ENCODE measurements at regions not wholly inside any gene's neighbourhood (a gene's known extent, or its start where the extent isn't known, plus 50 kb on each side); places are given as distances from the start of the nearest gene placed in this dataset.
A peak's percentile ranks its signal among the peaks of the same experiment; 100 is the strongest.

DNA sequence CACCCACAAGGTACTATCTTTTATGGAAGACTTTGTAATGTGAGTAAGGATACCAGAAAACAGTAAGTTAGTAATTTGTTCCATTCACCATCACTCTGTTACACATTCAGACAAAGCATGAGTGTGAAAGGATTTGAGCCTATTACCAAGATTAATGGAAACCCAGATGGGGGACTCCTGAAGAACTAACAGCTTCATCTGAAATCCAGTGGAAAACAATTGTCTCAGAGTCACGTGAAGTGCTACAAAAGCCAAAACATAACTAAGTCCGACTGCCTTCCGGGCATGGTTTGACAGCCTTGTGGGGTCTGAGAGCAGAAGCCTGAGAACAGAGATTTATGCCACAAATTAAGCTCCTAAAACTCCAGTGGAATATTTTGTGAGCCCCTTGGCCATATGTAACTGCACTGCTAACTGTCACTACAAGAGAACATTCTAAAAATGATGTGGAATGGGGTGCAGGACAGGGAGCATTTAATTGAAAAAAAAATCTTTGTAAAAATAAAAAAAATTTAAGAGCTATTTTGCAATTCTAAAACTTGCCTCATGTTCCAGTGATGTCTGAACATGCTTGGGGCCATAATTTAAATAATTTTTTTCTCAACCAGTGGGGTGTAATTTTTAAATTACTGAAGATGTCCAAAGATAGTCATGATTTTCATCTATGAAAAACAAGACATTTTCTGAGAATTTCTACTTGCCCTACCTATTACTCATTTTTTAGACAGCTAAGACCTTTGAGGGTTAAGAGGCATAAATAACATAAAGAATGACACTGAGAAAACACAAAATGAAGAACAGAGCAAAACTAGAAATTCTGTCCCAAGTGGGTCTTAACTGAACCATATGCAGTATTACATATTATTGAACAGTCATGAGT is 555.0 kb downstream of the INHBA start:
- TF ChIP-seq GATA3 (IDR thresholded peaks at IDR 0.05; ENCODE audit: low read depth, low read length): no peak
- no peak for TF ChIP-seq GATA2 (IDR thresholded peaks at IDR 0.05; ENCODE audit: low read depth, low read length)

- no peak for TF ChIP-seq GATA2 (IDR thresholded peaks at IDR 0.05; ENCODE audit: low read depth, low read length)
Measured at GRCh38 chr7:41146429-41146828, 556.5 kb downstream of the INHBA start.

DNA sequence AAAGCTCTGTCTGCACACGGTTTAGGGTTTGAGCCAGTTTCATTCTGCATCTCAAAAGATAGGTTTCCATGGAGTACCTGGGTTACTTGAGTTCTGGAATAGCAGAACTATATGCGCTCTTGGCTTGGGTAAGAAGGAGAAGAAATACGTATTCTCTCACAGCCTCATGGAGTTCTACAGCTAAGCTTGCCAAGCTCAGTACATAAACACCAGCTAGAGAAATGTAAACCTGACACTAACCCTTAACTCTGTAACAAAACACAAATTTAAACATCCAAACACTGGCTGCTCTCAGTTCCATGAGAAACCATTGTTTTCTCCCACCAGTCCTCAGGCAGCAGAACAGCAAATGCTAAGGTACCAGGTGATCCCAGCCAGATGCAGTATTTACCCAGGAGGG is 557.2 kb downstream of the INHBA start:
- no peak for TF ChIP-seq GATA3 (IDR thresholded peaks at IDR 0.05; ENCODE audit: low read depth, low read length)
- no peak for TF ChIP-seq GATA2 (IDR thresholded peaks at IDR 0.05; ENCODE audit: low read depth, low read length)

GRCh38 chr7:41142904-41143473 is 559.9 kb downstream of the INHBA start:
- TF ChIP-seq GATA3 (IDR thresholded peaks at IDR 0.05; ENCODE audit: low read depth, low read length) (no peak), GATA2 (IDR thresholded peaks at IDR 0.05; ENCODE audit: low read depth, low read length) (no peak)

DNA sequence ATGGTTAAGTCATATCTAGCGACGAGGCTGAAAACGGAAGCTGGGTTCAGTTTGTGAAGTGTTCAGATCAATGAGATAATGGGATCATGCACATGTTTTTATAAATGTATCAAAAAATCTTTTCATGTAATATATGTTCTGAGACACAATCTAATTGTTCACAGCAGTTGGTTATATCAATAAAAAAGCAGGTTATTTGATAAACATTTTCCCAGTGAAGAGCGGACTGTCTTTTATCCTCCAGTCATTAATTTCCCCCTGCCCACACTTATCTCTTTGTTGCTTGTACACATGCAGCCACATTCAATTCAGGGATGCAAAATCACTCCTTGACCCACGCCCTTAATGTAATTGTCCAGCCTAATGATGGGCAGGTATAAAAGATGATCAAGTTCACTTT is 563.1 kb downstream of the INHBA start:
- TF ChIP-seq GATA2 (IDR thresholded peaks at IDR 0.05; ENCODE audit: low read depth, low read length) (peak; percentile 93), GATA3 (IDR thresholded peaks at IDR 0.05; ENCODE audit: low read depth, low read length) (peak; percentile 96)

- TF ChIP-seq GATA2 (IDR thresholded peaks at IDR 0.05; ENCODE audit: low read depth, low read length): no peak
- TF ChIP-seq GATA3 (IDR thresholded peaks at IDR 0.05; ENCODE audit: low read depth, low read length): no peak
Measured at GRCh38 chr7:41136551-41136950, 566.3 kb downstream of the INHBA start.

DNA sequence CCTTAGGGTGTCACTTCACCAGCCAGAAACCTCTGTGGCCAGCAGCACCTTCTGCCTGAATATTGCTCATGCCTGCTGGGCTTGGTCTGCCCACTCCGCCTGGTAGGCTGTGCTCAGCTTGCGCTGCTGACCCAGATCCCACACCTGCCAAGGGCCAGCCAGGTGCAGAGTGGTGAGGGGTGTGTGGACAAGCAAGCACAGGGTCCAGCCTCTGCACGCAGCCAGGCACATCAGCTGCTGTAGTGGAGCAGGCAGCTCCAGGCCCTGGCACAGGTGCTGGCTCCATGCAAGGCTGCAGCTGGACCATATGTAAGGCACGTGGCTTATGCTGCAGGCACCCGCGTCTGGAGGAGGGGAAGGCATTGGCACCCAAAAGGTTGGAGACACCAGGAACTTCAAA is 567.4 kb downstream of the INHBA start:
- TF ChIP-seq GATA3 (IDR thresholded peaks at IDR 0.05; ENCODE audit: low read depth, low read length) (no peak), GATA2 (IDR thresholded peaks at IDR 0.05; ENCODE audit: low read depth, low read length) (no peak)

DNA sequence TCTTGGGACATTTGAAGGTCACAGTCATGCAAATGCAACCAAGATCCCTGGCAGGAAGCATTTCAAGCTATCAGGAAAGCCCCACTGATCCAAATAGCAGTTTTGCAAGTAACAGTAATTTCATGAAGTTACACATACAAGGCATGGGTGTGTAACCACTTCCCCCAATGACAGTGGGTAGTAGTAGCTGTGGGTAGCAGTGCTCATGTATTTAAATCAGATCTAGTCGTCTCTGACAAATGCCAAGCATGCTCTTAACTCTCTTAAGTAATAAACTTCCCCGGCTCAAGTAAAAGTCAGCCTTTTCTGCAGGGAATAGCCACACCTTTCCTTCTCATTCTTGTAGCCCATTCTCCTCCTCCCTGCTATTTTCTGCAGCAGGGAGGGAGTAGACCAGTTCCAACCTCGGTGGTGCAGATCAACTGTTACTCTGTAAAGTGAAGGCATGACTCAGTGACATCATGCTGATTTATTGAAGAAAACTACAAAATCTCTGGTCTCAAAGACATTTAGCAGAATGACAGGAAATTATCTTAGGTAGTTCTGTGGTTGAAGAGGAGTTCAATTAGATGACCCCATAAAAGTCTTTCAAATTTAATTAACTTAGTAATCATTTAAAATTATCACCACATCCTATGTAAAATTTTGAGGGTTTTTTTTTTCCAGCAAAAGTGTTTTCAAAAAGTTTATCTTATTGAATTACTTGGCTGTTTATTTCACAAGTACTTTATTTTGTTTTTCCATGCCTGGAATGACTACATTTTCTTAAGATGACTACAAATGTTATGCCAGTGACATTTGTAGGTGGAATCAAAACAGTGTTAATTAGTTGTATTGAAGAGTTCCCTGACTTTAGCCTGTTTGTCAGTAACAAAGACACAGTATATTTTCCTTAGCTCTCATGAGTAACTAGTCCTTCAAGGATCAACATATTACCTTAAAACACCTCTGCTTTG is 568.3 kb downstream of the INHBA start:
- TF ChIP-seq GATA2 (IDR thresholded peaks at IDR 0.05; ENCODE audit: low read depth, low read length) (no peak), GATA3 (IDR thresholded peaks at IDR 0.05; ENCODE audit: low read depth, low read length) (no peak)

DNA sequence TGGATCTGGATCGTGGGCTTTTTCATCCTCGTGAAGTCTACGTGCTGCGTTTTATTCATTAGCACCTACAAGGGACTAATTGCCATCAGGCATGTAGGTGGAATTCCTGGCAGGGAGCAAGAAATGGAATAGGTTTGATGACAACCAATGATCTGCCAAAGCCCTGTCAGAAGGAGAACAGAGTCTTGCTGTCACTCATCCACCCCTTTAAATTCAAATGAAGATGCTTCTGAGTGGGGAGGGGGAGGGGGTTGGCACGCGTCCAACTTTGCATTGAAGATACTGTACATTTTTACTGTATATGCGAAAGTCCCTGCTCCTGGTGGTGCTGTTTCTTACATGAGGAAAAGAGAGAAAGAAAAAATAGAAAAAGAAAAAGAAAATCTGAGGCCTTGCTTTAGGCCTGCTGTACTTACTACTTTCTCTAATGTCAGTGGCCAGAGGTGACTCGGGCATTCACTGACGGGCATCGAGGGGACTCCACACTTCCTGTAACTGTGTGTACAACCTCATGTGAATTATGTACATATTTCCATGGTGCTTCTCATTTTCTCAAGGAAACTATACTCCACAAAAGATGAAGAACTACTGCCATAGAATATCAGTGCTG is 569.1 kb downstream of the INHBA start:
- TF ChIP-seq GATA2 (IDR thresholded peaks at IDR 0.05; ENCODE audit: low read depth, low read length): no peak
- TF ChIP-seq GATA3 (IDR thresholded peaks at IDR 0.05; ENCODE audit: low read depth, low read length): no peak

- no peak for TF ChIP-seq GATA2 (IDR thresholded peaks at IDR 0.05; ENCODE audit: low read depth, low read length)
- TF ChIP-seq GATA3 (IDR thresholded peaks at IDR 0.05; ENCODE audit: low read depth, low read length): no peak
Measured at GRCh38 chr7:41131956-41132355, 570.9 kb downstream of the INHBA start.

- no peak for TF ChIP-seq GATA2 (IDR thresholded peaks at IDR 0.05; ENCODE audit: low read depth, low read length)
- TF ChIP-seq GATA3 (IDR thresholded peaks at IDR 0.05; ENCODE audit: low read depth, low read length): no peak
Measured at GRCh38 chr7:41130561-41131236, 572.2 kb downstream of the INHBA start.

GRCh38 chr7:41130086-41130485 is 572.8 kb downstream of the INHBA start:
- TF ChIP-seq GATA3 (IDR thresholded peaks at IDR 0.05; ENCODE audit: low read depth, low read length) (no peak), GATA2 (IDR thresholded peaks at IDR 0.05; ENCODE audit: low read depth, low read length) (no peak)

DNA sequence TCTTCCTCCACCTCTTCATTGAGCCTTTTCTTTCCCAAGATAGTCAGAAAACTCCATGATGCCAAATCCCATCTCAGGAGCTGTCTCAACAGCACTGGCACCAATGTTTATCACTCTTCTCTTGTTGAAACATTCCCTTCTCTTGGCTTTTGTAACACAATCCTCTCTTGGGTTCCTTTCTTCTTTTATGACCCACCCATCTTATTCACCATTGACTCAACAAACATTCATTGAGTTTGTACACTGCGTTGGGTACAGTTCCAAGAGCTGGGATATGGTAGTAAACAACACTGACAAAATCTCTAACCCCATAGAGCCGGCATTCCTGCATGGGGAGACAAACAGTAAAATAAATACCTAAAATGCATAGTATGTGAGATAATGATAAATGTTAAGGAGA is 577.5 kb downstream of the INHBA start:
- TF ChIP-seq GATA3 (IDR thresholded peaks at IDR 0.05; ENCODE audit: low read depth, low read length) (no peak), GATA2 (IDR thresholded peaks at IDR 0.05; ENCODE audit: low read depth, low read length) (no peak)
